Spinal cord (tissue), 9 donors: ENCODE measurements at regions not wholly inside any gene's neighbourhood (a gene's known extent, or its start where the extent isn't known, plus 50 kb on each side); places are given as distances from the start of the nearest gene placed in this dataset.
"Not testable (repeated sequence)": the region's sequence is repeated elsewhere in the genome, so short reads cannot be mapped to it uniquely, and the experiment has no call there.

ENCODE experiments used
- DNase-seq, 6 donors: peaks; one replicate each; pipeline versions ENCODE4 v3.0.0 to v3.0.0-alpha.2; 2013 to 2015; ENCODE audit warnings: low spot score in 6 of 6, low read depth in 4 of 6
- H3K27ac ChIP-seq: one replicate; pipeline ENCODE4 v1.5.1; 2013; ENCODE audit warnings: low read depth, low read length, control low read depth
- H3K27me3 ChIP-seq: one replicate; pipeline ENCODE4 v1.6.1; 2013; ENCODE audit warnings: low read length; ENCODE audit not compliant: control insufficient read depth, insufficient read depth
- H3K36me3 ChIP-seq: one replicate; pipeline ENCODE4 v1.6.1; 2013; ENCODE audit warnings: low read length; ENCODE audit not compliant: control insufficient read depth, insufficient read depth
- H3K4me1 ChIP-seq: one replicate; pipeline ENCODE4 v1.6.1; 2013; ENCODE audit warnings: low read length; ENCODE audit not compliant: control insufficient read depth, insufficient read depth
- H3K4me3 ChIP-seq: one replicate; pipeline ENCODE4 v1.5.1; 2013; ENCODE audit warnings: low read depth, low read length, control low read depth
- H3K9me3 ChIP-seq: one replicate; pipeline ENCODE4 v1.6.1; 2013; ENCODE audit warnings: low read length; ENCODE audit not compliant: control insufficient read depth, insufficient read depth
- WGBS: methylation state at CpG from one replicate; pipeline ENCODE4 v1.1.5; 2013; ENCODE audit warnings: missing lambda C conversion rate; ENCODE audit not compliant: insufficient coverage; 5-methylcytosine and 5-hydroxymethylcytosine counted together
- donor health status: healthy.

DNA sequence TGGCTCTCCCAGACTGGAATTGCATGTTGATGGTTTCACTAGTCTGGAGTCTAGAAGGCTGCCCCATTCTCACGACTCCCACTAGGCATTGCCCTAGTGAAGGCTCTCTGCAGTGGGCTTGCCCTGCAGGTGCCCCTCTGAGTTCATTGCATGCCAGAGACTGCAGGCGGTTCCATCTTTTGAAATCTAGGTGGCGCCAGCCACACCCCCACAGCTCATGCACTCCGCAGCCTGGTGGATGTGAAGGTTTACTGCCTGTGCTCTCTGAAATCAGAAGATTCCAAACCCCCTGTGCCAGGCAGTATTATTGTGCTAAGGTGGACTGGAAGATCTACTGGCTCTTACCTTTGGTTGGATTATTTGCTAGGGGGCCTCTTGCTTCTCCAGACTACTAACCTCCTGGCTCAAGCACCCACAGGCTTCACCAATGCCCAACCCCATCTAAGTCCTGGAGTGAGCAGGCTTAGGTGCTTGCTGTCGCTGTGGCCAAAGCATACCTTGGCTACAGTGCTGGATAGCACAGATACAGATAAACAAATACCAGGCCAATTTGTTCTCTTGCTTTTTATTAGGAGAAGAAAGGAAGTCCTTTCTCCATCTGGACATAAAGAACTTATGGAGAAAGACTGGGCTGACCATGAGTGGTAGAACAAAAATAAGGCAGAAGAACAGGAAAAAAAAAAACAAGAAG, 83.5 kb upstream of the SIM2 start:
- DNase-seq, result no peak
- H3K9me3 ChIP-seq, result no peaks in the 10 kb centered on the region
- H3K27ac ChIP-seq, result no peak overlapping the region

DNA sequence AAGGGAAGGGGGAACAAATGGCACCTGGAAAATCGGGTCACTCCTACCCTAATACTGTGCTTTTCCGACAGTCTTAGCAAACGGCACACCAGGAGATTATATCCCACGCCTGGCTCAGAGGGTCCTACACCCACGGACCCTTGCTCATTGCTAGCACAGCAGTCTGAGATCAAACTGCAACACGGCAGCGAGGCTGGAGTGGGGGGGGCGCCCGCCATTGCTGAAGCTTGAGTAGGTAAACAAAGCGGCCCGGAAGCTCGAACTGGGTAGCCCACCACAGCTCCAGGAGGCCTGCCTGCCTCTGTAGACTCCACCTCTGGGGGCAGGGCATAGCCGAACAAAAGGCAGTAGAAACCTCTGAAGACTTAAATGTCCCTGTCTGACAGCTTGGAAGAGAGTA, 82.1 kb upstream of the SIM2 start:
- H3K4me3 ChIP-seq, H3K9me3 ChIP-seq, H3K27ac ChIP-seq, DNase-seq, H3K27me3 ChIP-seq, H3K36me3 ChIP-seq, H3K4me1 ChIP-seq: not testable (repeated sequence)
- WGBS, result 94% methylated on average over 11 of the region's 13 CpGs

More for the DNA sequence above, 83.5 kb upstream of the SIM2 start:
- no peaks in the 10 kb centered on the region for H3K4me1 ChIP-seq
- no peak overlapping the region for H3K4me3 ChIP-seq
- 88% methylated on average over 1 of the region's 5 CpGs for WGBS
- H3K27me3 ChIP-seq, result no peaks in the 10 kb centered on the region
- no peaks in the 10 kb centered on the region for H3K36me3 ChIP-seq

DNA sequence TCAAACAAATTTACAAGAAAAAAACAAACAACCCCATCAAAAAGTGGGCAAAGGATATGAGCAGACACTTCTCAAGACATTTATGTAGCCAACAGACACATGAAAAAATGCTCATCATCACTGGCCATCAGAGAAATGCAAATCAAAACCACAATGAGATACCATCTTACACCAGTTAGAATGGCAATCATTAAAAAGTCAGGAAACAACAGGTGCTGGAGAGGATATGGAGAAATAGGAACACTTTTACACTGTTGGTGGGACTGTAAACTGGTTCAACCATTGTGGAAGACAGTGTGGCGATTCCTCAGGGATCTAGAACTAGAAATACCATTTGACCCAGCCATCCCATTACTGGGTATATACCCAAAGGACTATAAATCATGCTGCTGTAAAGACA, 77.1 kb upstream of the SIM2 start:
- not testable (repeated sequence) for DNase-seq, H3K27me3 ChIP-seq, H3K36me3 ChIP-seq, H3K27ac ChIP-seq, H3K4me1 ChIP-seq, H3K4me3 ChIP-seq, H3K9me3 ChIP-seq
- no CpG with 5 or more reads among the region's 1 CpG for WGBS

DNA sequence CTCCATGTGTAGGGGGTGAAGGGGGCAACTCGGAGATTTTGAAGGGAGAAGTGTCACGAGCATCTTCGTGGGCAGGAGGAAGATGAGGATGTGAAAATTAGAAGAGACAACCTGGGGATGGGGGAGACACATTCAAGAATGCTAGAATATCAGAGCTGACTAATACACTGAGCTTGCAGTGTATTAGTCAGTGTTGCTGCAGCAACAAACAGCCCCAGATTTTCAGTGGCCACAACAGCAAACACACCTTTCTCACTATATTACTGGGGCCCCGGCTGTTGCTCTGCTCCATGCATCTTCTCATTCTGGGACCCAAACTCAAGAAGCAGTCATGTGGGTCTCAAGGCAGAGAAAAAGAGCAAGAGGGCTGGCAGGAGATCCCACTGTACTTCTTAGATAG, 74.8 kb upstream of the SIM2 start:
- H3K36me3 ChIP-seq, result no peaks in the 10 kb centered on the region
- no peaks in the 10 kb centered on the region for H3K4me1 ChIP-seq
- 98% methylated on average over 4 of the region's 4 CpGs for WGBS
- no peak for DNase-seq
- no peak overlapping the region for H3K27ac ChIP-seq
- no peak overlapping the region for H3K4me3 ChIP-seq
- no peaks in the 10 kb centered on the region for H3K9me3 ChIP-seq
- no peaks in the 10 kb centered on the region for H3K27me3 ChIP-seq

DNA sequence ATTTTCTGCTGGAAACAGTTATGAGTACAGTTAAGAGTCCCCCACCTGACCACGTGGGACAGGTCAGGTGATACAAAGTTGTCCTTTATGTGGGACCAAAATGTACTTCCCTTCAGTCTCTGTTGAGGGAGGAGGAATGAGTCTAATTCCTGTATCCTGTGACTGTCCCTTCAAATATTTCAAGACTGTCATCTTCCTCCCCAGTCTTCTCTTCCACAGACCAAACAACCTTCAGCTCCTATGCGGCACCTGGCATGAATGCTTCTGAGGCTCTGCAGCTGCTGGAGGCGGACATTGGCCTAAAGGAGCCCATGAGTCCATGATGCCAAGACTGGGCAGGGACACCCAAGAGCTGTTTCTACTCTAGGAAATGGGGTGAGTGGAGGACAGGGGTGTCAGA, 72.1 kb upstream of the SIM2 start:
- Histone ChIP-seq H3K27me3 (peaks cover 5% of the 10 kb centered on the region), H3K9me3 (no peaks in the 10 kb centered on the region), H3K36me3 (no peaks in the 10 kb centered on the region), H3K27ac (no peak overlapping the region), H3K4me3 (no peak overlapping the region), H3K4me1 (no peaks in the 10 kb centered on the region)
- 86% methylated on average over 3 of the region's 3 CpGs for WGBS
- DNase-seq, result no peak

DNA sequence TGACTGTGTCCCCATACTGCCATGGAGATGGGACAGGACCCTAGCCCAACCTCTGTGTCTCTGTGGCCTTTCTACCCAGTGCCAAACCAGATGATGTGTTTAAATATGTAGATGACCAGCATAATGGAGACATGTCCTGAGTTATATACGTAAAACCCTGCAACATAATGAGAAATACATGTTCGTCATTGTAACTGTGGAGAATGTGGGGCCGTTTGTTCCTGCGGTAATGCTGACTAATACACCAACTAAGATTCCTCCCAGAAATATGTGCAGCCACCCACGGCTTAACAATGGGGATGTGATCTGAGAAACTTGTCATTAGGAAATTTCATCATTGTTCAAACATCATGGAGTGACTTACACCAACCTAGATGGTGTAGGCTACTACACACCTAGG, 71.7 kb upstream of the SIM2 start:
- no CpG with 5 or more reads among the region's 5 CpGs for WGBS

DNA sequence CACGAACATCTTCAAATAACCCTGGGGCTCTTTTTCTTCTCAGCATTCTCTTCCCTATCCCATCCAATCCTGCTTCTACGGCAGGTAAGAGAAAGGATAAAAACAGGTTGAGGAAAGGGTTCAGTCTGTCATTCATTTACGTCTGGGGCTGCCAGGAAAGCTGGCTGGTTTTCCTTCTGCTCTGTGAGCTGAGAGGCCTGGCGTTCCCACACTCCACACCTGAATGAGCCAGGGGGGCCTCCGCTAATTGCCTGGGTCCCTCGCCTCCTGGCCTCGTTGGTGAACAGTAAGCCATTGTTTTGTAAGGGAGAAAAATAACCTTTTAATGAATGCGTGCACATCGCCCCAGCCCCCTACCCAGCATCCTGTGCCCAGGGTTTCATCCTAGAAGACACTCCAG, 70.8 kb upstream of the SIM2 start:
- DNase-seq, result no peak
- Histone ChIP-seq H3K9me3 (no peaks in the 10 kb centered on the region), H3K27ac (no peak overlapping the region), H3K27me3 (peaks cover 5% of the 10 kb centered on the region), H3K4me3 (no peak overlapping the region), H3K36me3 (no peaks in the 10 kb centered on the region), H3K4me1 (no peaks in the 10 kb centered on the region)
- no CpG with 5 or more reads among the region's 9 CpGs for WGBS

More for the DNA sequence above, 71.7 kb upstream of the SIM2 start:
- H3K36me3 ChIP-seq, result no peaks in the 10 kb centered on the region
- H3K27ac ChIP-seq, result no peak overlapping the region
- H3K4me3 ChIP-seq, result no peak overlapping the region
- H3K4me1 ChIP-seq, result no peaks in the 10 kb centered on the region
- H3K9me3 ChIP-seq, result no peaks in the 10 kb centered on the region
- peaks cover 5% of the 10 kb centered on the region for H3K27me3 ChIP-seq
- DNase-seq, result no peak

DNA sequence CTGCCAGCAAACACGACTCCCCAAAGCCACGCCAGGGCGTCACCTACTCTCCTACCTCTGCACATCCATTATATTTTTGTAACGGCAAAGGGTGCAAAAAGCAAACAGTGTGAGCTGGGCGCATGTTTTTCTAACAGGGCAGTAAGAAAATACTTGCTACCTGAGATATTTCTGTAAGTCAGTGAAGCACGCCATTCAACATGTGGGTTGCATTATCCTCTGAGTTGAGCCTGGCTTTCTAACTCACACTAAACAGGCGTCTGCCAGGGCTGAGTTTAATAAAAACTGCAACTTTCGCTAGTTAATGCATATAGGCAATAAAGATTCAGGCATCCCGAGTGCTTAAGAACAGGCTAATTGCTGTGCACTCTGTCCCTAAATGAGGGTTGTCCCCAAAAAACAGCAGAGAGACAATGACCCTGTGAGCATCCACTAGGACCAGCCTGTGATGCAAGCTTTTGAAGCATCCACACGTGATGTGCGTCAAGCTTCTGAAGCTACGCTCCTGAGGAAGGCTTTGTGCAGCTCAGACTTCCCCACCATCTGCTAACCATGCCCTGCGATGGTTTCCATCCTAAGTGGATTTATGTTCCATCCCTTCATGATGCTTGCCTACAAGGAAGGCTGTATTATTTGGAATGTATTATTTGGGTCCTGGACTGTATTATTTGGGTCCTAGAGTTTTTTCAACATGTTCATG, 70.0 kb upstream of the SIM2 start:
- no peak for DNase-seq
- 86% methylated on average over 9 of the region's 13 CpGs for WGBS

DNA sequence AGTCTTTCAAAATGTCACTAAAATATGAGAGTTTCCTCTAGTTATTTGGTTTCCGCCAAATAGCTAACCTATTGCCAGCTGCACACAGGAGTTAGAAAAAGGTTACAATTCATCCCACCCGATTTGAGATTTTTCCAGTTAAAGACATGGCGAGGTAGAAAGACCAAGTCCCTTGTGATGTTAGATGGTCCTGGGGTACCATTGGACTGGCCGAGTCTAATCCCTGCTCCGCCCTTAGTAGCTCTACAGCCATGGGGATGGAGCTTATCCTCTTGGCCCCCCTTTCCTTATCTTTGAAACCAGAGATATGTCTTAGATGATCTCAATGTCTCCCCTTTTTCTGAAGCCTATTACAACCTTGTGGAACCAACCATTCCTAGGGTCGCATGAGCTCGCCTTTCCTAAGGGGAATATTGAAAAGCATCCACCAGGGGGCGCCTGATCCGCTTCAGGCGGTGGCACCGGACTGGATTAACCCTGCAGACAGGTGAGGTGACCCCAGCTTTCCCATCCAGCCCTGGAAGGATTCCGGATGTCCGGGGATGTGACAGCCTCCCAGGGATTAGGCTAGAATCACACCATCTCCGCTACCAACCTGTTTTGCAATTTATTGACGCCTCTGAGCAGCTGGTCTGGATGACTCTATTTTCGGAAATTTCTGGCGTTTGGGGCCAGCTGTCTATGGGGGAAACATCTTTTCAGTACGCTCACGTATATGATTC, 68.3 kb upstream of the SIM2 start:
- no peaks in the 10 kb centered on the region for H3K4me1 ChIP-seq
- DNase-seq, result peak in 2 of 6 donors; percentile 18 to 43
- H3K4me3 ChIP-seq, result no peak overlapping the region
- H3K27ac ChIP-seq, result no peak overlapping the region
- H3K9me3 ChIP-seq, result no peaks in the 10 kb centered on the region
- no peaks in the 10 kb centered on the region for H3K36me3 ChIP-seq
- 46% methylated on average over 15 of the region's 19 CpGs for WGBS
- H3K27me3 ChIP-seq, result peaks cover 5% of the 10 kb centered on the region

More for the DNA sequence above, 70.0 kb upstream of the SIM2 start:
- Histone ChIP-seq H3K36me3 (no peaks in the 10 kb centered on the region), H3K4me3 (no peak overlapping the region), H3K27me3 (peaks cover 5% of the 10 kb centered on the region), H3K4me1 (no peaks in the 10 kb centered on the region), H3K27ac (no peak overlapping the region), H3K9me3 (no peaks in the 10 kb centered on the region)
